ENCODE measurements at regions not wholly inside any gene's neighbourhood (a gene's known extent, or its start where the extent isn't known, plus 50 kb on each side); places are given as distances from the start of the nearest gene placed in this dataset.

GRCh38 chr1:30525971-30526651, 197.3 kb downstream of the MATN1 start:
- TF ChIP-seq POLR2AphosphoS2 (conservative IDR thresholded peaks at IDR 0.05; ENCODE audit: low read length) = no peak
- no peak for TF ChIP-seq HMGXB4 (CRISPR knock-in tag; IDR thresholded peaks at IDR 0.05; ENCODE audit: borderline replicate concordance)
- TF ChIP-seq MAFK (IDR thresholded peaks at IDR 0.05; ENCODE audit: partially characterized antibody) = no peak
- no peak for TF ChIP-seq CTCF (IDR thresholded peaks at IDR 0.05)
- no peak for TF ChIP-seq POLR2A (IDR thresholded peaks at IDR 0.05; ENCODE audit: low read length)
- TF ChIP-seq PBX3 (IDR thresholded peaks at IDR 0.05) = no peak
- TF ChIP-seq MYC (IDR thresholded peaks at IDR 0.05; ENCODE audit: borderline replicate concordance, low read length) = no peak
- TF ChIP-seq RAD21 (conservative IDR thresholded peaks at IDR 0.05 in 1 of 2, IDR thresholded peaks at IDR 0.05 in 1 of 2) = no peak
